GM12892 (cell line): ENCODE measurements at regions not wholly inside any gene's neighbourhood (a gene's known extent, or its start where the extent isn't known, plus 50 kb on each side); places are given as distances from the start of the nearest gene placed in this dataset.

Source experiments
- POLR2A ChIP-seq: IDR thresholded peaks from 2 replicates; pipeline ENCODE4 v1.6.1; 2011; ENCODE audit warnings: low read depth, low read length, control low read depth
- POLR2AphosphoS5 ChIP-seq: IDR thresholded peaks from 2 replicates; pipeline ENCODE4 v1.6.1; 2011; ENCODE audit warnings: low read depth, low read length, control low read depth

DNA sequence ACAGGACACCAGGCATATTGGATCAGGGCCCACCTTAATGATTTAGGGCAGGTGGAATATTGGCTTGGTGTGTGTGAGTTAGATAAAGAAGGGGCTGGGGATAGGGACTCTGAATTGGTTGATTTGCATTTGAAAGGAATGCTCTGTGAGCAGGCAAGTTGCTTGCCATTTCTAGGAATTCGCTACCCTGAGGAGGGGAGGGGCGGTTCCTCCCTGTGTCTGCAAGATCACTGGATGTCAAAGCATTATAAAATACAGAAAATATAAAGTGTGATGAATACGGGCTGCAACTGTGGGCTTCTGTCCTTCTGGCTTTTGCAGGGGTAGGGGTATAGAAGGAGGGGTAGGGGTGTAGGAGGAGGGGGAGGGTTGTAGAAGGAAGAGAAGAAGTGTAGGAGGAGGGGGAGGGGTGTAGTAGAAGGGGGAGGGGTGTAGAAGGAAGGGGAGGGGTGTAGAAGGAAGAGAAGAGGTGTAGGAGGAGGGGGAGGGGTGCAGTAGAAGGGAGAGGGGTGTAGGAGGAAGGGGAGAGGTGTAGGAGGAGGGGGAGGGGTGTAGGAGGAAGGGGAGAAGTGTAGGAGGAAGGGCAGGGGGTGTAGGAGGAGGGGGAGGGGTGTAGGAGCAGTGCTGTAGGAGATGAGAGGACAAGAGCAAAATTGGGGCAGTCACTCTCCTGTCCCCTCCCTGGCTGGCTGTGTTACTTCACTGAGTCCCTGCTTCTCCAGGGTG lies 238.0 kb upstream of the COPS8 start:
- TF ChIP-seq POLR2A, result no peak
- no peak for TF ChIP-seq POLR2AphosphoS5
